ENCODE measurements at regions not wholly inside any gene's neighbourhood (a gene's known extent, or its start where the extent isn't known, plus 50 kb on each side); places are given as distances from the start of the nearest gene placed in this dataset.

DNA sequence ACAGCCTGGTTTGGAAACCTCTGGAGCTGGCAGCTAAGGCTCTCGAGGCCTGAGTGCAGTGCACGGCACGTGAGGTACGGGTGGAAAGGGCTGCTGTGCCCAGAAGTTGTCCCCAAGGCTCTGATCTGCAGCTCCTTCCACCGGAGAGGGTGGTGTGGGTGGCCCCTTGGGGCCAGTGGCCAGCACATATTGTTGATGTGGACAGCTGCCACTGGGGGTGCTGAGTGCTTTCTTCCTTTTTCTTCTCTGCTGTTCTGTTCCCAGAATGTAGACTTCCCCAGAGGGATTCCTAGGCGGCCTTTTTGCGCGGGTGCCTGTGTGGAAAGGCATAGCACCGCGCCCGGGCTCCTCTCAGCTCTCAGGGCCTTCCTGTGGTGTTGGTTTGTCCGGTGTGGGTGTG, 1476.5 kb downstream of the TBC1D22A start:
- TF ChIP-seq, protein P1, sequence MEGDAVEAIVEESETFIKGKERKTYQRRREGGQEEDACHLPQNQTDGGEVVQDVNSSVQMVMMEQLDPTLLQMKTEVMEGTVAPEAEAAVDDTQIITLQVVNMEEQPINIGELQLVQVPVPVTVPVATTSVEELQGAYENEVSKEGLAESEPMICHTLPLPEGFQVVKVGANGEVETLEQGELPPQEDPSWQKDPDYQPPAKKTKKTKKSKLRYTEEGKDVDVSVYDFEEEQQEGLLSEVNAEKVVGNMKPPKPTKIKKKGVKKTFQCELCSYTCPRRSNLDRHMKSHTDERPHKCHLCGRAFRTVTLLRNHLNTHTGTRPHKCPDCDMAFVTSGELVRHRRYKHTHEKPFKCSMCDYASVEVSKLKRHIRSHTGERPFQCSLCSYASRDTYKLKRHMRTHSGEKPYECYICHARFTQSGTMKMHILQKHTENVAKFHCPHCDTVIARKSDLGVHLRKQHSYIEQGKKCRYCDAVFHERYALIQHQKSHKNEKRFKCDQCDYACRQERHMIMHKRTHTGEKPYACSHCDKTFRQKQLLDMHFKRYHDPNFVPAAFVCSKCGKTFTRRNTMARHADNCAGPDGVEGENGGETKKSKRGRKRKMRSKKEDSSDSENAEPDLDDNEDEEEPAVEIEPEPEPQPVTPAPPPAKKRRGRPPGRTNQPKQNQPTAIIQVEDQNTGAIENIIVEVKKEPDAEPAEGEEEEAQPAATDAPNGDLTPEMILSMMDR (IDR thresholded peaks at IDR 0.05; ENCODE audit: low read depth, low read length, missing control alignments): no peak
- no peak overlapping the region for H3K4me3 ChIP-seq (replicated peaks; ENCODE audit: low read depth, low read length)
- no peak for DNase-seq (ENCODE audit: extremely low read depth, low read depth)

DNA sequence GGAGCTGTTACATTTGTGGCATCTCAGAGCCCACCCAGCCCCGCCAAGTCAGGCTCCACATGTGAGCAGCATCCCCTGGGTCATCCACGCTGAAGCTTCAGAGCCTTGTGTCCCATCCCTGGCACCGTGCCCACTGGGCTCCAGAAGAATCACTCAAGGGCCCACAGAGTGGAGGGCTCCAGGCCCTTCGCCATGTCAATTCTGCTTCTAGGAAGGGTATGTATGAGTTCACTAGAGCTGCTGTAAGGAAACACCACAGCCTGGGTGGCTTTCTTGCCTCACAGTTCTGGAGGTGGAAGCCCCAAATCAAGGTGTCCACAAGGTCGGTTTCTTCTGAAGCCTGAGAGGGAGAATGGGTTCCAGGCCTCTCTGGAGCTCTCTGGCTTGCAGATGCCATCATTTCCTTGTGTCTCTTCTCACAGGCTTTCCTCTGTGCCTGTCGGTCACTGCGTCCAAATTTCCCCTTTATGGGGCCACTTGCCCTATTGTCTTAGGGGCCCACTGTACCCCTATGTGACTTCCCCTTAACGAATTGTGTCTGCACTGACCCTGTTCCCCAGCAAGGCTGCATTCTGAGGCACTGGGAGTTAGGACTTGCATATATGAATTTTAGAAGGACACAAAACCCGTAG, 1476.0 kb downstream of the TBC1D22A start:
- no peak overlapping the region for H3K4me3 ChIP-seq (replicated peaks; ENCODE audit: low read depth, low read length)
- TF ChIP-seq, protein P1 (IDR thresholded peaks at IDR 0.05; ENCODE audit: low read depth, low read length, missing control alignments): no peak

DNA sequence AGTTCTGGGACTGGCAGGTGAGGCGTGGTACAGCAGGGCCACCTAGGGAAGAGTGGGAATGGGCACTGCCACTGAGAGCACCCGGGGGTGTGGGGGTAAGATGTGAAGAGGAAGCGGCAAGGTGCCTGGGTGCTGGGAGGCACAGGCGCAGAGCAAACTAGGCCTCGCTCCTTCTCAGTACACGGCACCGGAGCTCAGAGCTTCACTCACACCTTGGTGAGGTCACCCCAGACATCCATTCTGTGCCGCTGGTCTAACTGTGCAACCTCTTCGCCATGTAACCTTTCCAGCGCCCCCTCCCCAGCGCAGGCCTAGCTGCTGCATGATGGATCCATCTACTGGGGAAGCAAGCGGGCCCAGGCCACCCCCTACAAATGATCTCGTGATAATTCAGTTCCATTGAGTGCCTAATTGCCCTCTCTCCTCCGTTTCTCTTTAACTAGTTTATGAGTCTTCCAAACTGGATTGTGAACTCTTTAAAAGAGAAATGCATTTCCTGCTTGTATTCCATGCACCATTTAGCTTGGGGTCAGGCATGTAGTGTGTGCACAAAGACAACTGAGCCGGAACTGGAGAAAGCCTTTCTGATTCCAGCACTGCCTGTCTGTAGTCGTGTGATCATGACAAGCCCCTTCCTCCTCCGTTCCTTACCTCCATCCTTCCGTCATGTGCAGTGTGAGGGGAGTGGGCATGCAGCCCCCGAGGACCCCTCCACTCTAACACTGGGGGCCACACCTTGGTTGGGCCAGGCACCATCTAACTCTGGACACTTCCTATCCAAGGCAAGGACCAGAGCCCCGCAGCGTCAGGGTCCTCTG, 1475.2 kb downstream of the TBC1D22A start:
- no peak overlapping the region for H3K4me3 ChIP-seq (replicated peaks; ENCODE audit: low read depth, low read length)
- DNase-seq (ENCODE audit: extremely low read depth, low read depth): no peak
- TF ChIP-seq, protein P1 (IDR thresholded peaks at IDR 0.05; ENCODE audit: low read depth, low read length, missing control alignments): no peak

More for the DNA sequence above, 1476.0 kb downstream of the TBC1D22A start:
- DNase-seq (ENCODE audit: extremely low read depth, low read depth): no peak

DNA sequence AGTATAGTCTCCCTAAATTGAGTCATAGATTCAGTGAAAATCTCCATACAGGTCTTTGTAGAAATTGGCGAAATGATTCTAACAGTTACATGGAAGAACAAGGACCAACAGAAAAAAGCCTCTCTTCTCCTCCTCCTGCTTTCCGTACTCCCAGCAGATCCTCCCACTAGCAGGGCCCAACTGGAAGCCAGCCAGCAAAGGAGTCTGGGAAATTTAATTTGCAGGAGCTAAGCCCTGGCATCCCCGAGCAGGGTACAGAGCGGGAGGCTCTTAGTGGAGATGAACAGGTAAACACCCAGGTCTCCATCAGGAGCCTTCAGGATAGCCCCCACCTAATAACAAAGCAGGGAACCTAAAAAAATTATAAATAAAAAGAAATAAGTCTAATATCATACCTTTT, 1473.8 kb downstream of the TBC1D22A start:
- no peak for DNase-seq (ENCODE audit: extremely low read depth, low read depth)

DNA sequence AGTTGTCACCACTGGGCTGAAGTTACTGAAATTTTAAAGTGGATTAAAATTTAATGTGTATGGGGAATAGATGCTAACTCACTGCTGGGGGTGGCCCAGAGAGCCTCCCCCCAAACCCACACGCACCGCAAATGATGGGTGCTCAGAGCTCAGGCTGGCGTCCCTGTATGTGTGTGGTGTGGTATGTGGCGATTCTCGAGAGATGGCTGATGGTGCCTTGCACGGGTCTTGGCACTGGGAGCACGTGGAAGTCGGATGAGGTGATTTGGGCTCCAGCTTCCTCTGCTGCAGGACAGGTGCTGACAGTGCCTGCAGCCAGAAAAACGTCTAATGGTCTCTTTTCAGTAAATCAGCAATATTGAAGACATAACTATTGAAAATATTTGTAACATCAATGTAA, 1473.3 kb downstream of the TBC1D22A start:
- TF ChIP-seq, protein P1 (IDR thresholded peaks at IDR 0.05; ENCODE audit: low read depth, low read length, missing control alignments): no peak
- no peak for DNase-seq (ENCODE audit: extremely low read depth, low read depth)
- H3K4me3 ChIP-seq (replicated peaks; ENCODE audit: low read depth, low read length): no peak overlapping the region

More for the DNA sequence above, 1473.8 kb downstream of the TBC1D22A start:
- no peak overlapping the region for H3K4me3 ChIP-seq (replicated peaks; ENCODE audit: low read depth, low read length)
- TF ChIP-seq, protein P1 (IDR thresholded peaks at IDR 0.05; ENCODE audit: low read depth, low read length, missing control alignments): no peak

DNA sequence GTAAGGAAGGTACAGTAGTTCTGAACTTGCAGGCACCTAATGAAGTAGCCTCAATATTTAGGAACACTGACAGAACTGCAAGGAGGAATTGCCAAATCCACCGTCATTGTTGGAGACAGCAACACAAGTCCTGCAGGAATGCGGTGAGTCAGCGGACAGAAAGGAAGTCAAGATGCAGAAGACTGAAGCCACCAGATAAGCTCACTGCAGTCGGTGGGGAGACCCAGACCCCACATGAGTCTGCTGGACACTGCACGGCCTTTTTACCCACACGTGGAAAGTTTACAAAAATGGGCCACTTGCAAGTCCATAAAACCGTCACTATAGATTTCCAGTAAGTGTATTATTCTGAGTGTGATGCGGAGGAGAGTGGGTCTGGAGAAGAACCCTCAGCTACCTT, 1471.6 kb downstream of the TBC1D22A start:
- TF ChIP-seq, protein P1 (IDR thresholded peaks at IDR 0.05; ENCODE audit: low read depth, low read length, missing control alignments): no peak
- no peak for DNase-seq (ENCODE audit: extremely low read depth, low read depth)
- H3K4me3 ChIP-seq (replicated peaks; ENCODE audit: low read depth, low read length): no peak overlapping the region
